H1 (cell line): ENCODE measurements at regions not wholly inside any gene's neighbourhood (a gene's known extent, or its start where the extent isn't known, plus 50 kb on each side); places are given as distances from the start of the nearest gene placed in this dataset.

Experiments used
- RAD21 ChIP-seq, 2 experiments: IDR thresholded peaks in 1 of 2; conservative IDR thresholded peaks in 1 of 2; 2 replicates each; pipeline ENCODE4 v1.6.1; 2011; ENCODE audit warnings: low read depth in 2 of 2, low read length in 2 of 2, improper control_type of control experiment in 1 of 2, inconsistent platforms in 1 of 2, mild to moderate bottlenecking in 1 of 2, moderate library complexity in 1 of 2
- TF ChIP-seq, protein P1 (sequence below): IDR thresholded peaks from 2 replicates; pipeline ENCODE4 v1.6.1; 2011; ENCODE audit warnings: low read depth, mild to moderate bottlenecking, low read length; ENCODE audit not compliant: insufficient read depth
- TF ChIP-seq, protein P2 (sequence below), 3 experiments: IDR thresholded peaks; 1 replicate in 2 of 3; 2 replicates in 1 of 3; pipeline versions ENCODE4 v1.5.1 to v1.6.1; 2011; ENCODE audit warnings: low read length in 3 of 3, mild to moderate bottlenecking in 3 of 3, inconsistent platforms in 2 of 3, low read depth in 1 of 3, moderate library complexity in 1 of 3; ENCODE audit not compliant: insufficient read depth in 1 of 3; ENCODE audit errors: control extremely low read depth in 1 of 3

DNA sequence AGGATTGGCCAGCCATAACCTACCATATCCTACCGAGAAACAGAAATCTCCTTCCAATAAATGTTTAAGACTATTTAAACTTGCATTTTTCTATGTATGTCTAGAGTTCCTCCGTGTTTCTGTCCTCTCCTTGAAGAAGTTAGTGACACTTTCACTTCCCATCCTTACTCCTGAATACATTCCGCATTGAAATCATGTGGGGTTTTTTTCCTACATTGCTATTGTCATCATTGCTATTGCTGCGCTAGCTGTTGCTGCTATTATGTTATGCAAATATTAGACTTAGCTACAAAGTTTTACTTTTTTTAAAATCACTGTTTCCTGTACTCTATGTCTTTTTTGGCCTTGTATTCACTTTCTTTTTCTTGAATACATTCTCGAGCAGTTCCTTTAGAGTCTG, 83.3 kb upstream of the NEK6 start:
- TF ChIP-seq, protein P1, sequence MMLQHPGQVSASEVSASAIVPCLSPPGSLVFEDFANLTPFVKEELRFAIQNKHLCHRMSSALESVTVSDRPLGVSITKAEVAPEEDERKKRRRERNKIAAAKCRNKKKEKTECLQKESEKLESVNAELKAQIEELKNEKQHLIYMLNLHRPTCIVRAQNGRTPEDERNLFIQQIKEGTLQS: no peak
- TF ChIP-seq RAD21 (IDR thresholded peaks at IDR 0.05 in 1 of 2, conservative IDR thresholded peaks at IDR 0.05 in 1 of 2; ENCODE audit: low read depth in 2 of 2, low read length in 2 of 2): no peak
- TF ChIP-seq, protein P2, sequence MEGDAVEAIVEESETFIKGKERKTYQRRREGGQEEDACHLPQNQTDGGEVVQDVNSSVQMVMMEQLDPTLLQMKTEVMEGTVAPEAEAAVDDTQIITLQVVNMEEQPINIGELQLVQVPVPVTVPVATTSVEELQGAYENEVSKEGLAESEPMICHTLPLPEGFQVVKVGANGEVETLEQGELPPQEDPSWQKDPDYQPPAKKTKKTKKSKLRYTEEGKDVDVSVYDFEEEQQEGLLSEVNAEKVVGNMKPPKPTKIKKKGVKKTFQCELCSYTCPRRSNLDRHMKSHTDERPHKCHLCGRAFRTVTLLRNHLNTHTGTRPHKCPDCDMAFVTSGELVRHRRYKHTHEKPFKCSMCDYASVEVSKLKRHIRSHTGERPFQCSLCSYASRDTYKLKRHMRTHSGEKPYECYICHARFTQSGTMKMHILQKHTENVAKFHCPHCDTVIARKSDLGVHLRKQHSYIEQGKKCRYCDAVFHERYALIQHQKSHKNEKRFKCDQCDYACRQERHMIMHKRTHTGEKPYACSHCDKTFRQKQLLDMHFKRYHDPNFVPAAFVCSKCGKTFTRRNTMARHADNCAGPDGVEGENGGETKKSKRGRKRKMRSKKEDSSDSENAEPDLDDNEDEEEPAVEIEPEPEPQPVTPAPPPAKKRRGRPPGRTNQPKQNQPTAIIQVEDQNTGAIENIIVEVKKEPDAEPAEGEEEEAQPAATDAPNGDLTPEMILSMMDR (IDR thresholded peaks at IDR 0.05; ENCODE audit: control extremely low read depth in 1 of 3, insufficient read depth in 1 of 3, low read depth in 1 of 3, low read length in 3 of 3): no peak
